SU-DHL-6 (cell line): ENCODE measurements at regions not wholly inside any gene's neighbourhood (a gene's known extent, or its start where the extent isn't known, plus 50 kb on each side); places are given as distances from the start of the nearest gene placed in this dataset.
"Not testable (repeated sequence)": the region's sequence is repeated elsewhere in the genome, so short reads cannot be mapped to it uniquely, and the experiment has no call there.

Source experiments
- H2AFZ ChIP-seq: fragments of 200-600 bp; sonication (generic); 2 replicates; pipeline ENCODE4 v1.6.1; 2014; ENCODE audit warnings: low read depth, mild to moderate bottlenecking, moderate library complexity, mixed read lengths, antibody characterized with exemption, low read length; ENCODE audit not compliant: severe bottlenecking
- H3F3A ChIP-seq: fragments of 200-600 bp; shearing (Covaris generic); 2 replicates; pipeline ENCODE4 v1.6.0; 2016; ENCODE audit warnings: antibody characterized with exemption, mild to moderate bottlenecking; ENCODE audit not compliant: insufficient read depth
- H3K27ac ChIP-seq: fragments of 200-600 bp; sonication (generic); 2 replicates; pipeline ENCODE4 v1.5.1; 2016; ENCODE audit warnings: low read depth, mild to moderate bottlenecking, low read length, moderate library complexity, mixed read lengths
- H3K27me3 ChIP-seq: fragments of 200-600 bp; sonication (generic), shearing (Covaris generic); 2 replicates; pipeline ENCODE4 v1.6.0; 2014; ENCODE audit warnings: mild to moderate bottlenecking, low read length
- H3K36me3 ChIP-seq: fragments of 200-600 bp; sonication (generic); 2 replicates; pipeline ENCODE4 v1.6.1; 2014; ENCODE audit warnings: mild to moderate bottlenecking, low read length, mixed read lengths
- H3K4me2 ChIP-seq: fragments of 300-600, 200-600 bp; shearing (Covaris generic), sonication (generic); 2 replicates; pipeline ENCODE4 v1.6.0; 2014; ENCODE audit warnings: low read length, low read depth, mild to moderate bottlenecking; ENCODE audit not compliant: poor library complexity, severe bottlenecking
- H3K4me3 ChIP-seq: fragments of 200-600 bp; sonication (generic); 2 replicates; pipeline ENCODE4 v1.5.1; 2014; ENCODE audit warnings: antibody characterized with exemption, low read length, mild to moderate bottlenecking, mixed read lengths; ENCODE audit not compliant: insufficient read depth, poor library complexity, severe bottlenecking
- H3K79me2 ChIP-seq: fragments of 200-600 bp; sonication (generic); 2 replicates; pipeline ENCODE4 v1.6.1; 2014; ENCODE audit warnings: mild to moderate bottlenecking, low read length, moderate library complexity; ENCODE audit not compliant: insufficient read depth
- H3K9ac ChIP-seq: fragments of 200-600 bp; sonication (generic); 2 replicates; pipeline ENCODE4 v1.7.0; 2014; ENCODE audit warnings: mild to moderate bottlenecking, low read length
- H3K9me2 ChIP-seq: fragments of 200-600 bp; sonication (generic); replicated peaks from 2 replicates; pipeline ENCODE4 v1.6.1; 2014; ENCODE audit warnings: low read length; ENCODE audit not compliant: insufficient read depth
- H3K9me3 ChIP-seq: fragments of 200-600 bp; sonication (generic); 2 replicates; pipeline ENCODE4 v1.6.1; 2014; ENCODE audit warnings: low read length, mixed read lengths; ENCODE audit not compliant: insufficient read depth
- H4K20me1 ChIP-seq: fragments of 200-600 bp; sonication (generic); 2 replicates; pipeline ENCODE4 v1.6.1; 2014; ENCODE audit warnings: low read depth, mild to moderate bottlenecking, antibody characterized with exemption, low read length, moderate library complexity, mixed read lengths
- CTCF ChIP-seq: fragments of 200-600 bp; sonication (generic); IDR thresholded peaks from one replicate; pipeline ENCODE4 v1.5.1; 2017; ENCODE audit warnings: antibody characterized with exemption, mild to moderate bottlenecking, low read length, moderate library complexity; ENCODE audit not compliant: insufficient read depth, poor library complexity, severe bottlenecking
- EZH2phosphoT487 ChIP-seq: fragments of 200-600 bp; sonication (generic), shearing (Covaris generic); conservative IDR thresholded peaks from 2 replicates; pipeline ENCODE4 v1.6.1; 2018; ENCODE audit warnings: mild to moderate bottlenecking, antibody characterized with exemption, low read length, moderate library complexity, mixed read lengths

- Histone ChIP-seq H3F3A (no peaks in the 10 kb centered on the region), H3K79me2 (no peaks in the 10 kb centered on the region), H3K9ac (no peak overlapping the region), H3K4me3 (no peak overlapping the region), H3K36me3 (no peaks in the 10 kb centered on the region), H4K20me1 (no peaks in the 10 kb centered on the region), H3K4me2 (no peak overlapping the region), H3K9me2 (no peaks in the 10 kb centered on the region), H2AFZ (no peak overlapping the region), H3K9me3 (no peaks in the 10 kb centered on the region), H3K27ac (no peak overlapping the region), H3K27me3 (no peaks in the 10 kb centered on the region)
- TF ChIP-seq CTCF (no peak), EZH2phosphoT487 (no peak)
Measured at GRCh38 chr14:85852906-85853305, 323.0 kb downstream of the FLRT2 start.

GRCh38 chr14:85852123-85852522 lies 322.2 kb downstream of the FLRT2 start:
- not testable (repeated sequence) for H3K4me3 ChIP-seq, H3K9me3 ChIP-seq, H2AFZ ChIP-seq, H4K20me1 ChIP-seq, H3F3A ChIP-seq, H3K4me2 ChIP-seq, H3K79me2 ChIP-seq, H3K27me3 ChIP-seq, H3K27ac ChIP-seq, H3K9me2 ChIP-seq, H3K9ac ChIP-seq, H3K36me3 ChIP-seq

- H3K9me2 ChIP-seq, H3K79me2 ChIP-seq, H3K4me3 ChIP-seq, H3K27ac ChIP-seq, H3K9me3 ChIP-seq, H4K20me1 ChIP-seq, H3K36me3 ChIP-seq, H2AFZ ChIP-seq, H3K9ac ChIP-seq, H3K27me3 ChIP-seq, H3K4me2 ChIP-seq, H3F3A ChIP-seq: not testable (repeated sequence)
Measured at GRCh38 chr14:85830549-85830948, 300.6 kb downstream of the FLRT2 start.

- not testable (repeated sequence) for H3K9me2 ChIP-seq, H3K4me3 ChIP-seq, H3K79me2 ChIP-seq
Measured at GRCh38 chr14:85829601-85830000, 299.7 kb downstream of the FLRT2 start.

GRCh38 chr14:85824526-85824925 lies 294.6 kb downstream of the FLRT2 start:
- Histone ChIP-seq H3K27ac (no peak overlapping the region), H3K9me3 (no peaks in the 10 kb centered on the region), H3F3A (no peaks in the 10 kb centered on the region)

More at GRCh38 chr14:85829601-85830000, 299.7 kb downstream of the FLRT2 start:
- not testable (repeated sequence) for H3K36me3 ChIP-seq, H3K9ac ChIP-seq, H3K9me3 ChIP-seq, H3K4me2 ChIP-seq, H3K27ac ChIP-seq, H2AFZ ChIP-seq, H3K27me3 ChIP-seq, H3F3A ChIP-seq, H4K20me1 ChIP-seq

More at GRCh38 chr14:85824526-85824925, 294.6 kb downstream of the FLRT2 start:
- TF ChIP-seq EZH2phosphoT487, result no peak
- TF ChIP-seq CTCF, result no peak
- Histone ChIP-seq H3K4me2 (no peak overlapping the region), H3K9ac (no peak overlapping the region), H2AFZ (no peak overlapping the region), H3K27me3 (no peaks in the 10 kb centered on the region), H3K36me3 (no peaks in the 10 kb centered on the region), H4K20me1 (no peaks in the 10 kb centered on the region), H3K9me2 (no peaks in the 10 kb centered on the region), H3K4me3 (no peak overlapping the region), H3K79me2 (no peaks in the 10 kb centered on the region)
